ENCODE measurements at regions not wholly inside any gene's neighbourhood (a gene's known extent, or its start where the extent isn't known, plus 50 kb on each side); places are given as distances from the start of the nearest gene placed in this dataset.

- Histone ChIP-seq H3K9me3 (no peaks in the 10 kb centered on the region), H3K4me3 (no peak overlapping the region), H3K4me1 (no peaks in the 10 kb centered on the region), H3K36me3 (replicated peaks in 1 of 2; ENCODE audit: insufficient read depth in 1 of 2, low read depth in 2 of 2) (no peaks in the 10 kb centered on the region), H3K27ac (no peak overlapping the region), H3K27me3 (no peaks in the 10 kb centered on the region)
- intact Hi-C loops (cut with DNase I), result no loop called here
- no peak for TF ChIP-seq POLR2A (IDR thresholded peaks at IDR 0.05)
- TF ChIP-seq, protein P1, sequence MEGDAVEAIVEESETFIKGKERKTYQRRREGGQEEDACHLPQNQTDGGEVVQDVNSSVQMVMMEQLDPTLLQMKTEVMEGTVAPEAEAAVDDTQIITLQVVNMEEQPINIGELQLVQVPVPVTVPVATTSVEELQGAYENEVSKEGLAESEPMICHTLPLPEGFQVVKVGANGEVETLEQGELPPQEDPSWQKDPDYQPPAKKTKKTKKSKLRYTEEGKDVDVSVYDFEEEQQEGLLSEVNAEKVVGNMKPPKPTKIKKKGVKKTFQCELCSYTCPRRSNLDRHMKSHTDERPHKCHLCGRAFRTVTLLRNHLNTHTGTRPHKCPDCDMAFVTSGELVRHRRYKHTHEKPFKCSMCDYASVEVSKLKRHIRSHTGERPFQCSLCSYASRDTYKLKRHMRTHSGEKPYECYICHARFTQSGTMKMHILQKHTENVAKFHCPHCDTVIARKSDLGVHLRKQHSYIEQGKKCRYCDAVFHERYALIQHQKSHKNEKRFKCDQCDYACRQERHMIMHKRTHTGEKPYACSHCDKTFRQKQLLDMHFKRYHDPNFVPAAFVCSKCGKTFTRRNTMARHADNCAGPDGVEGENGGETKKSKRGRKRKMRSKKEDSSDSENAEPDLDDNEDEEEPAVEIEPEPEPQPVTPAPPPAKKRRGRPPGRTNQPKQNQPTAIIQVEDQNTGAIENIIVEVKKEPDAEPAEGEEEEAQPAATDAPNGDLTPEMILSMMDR (IDR thresholded peaks at IDR 0.05), result no peak
- ATAC-seq (no peak), DNase-seq (no peak)
- WGBS, 2 donors, result 70 to 78% methylated on average over 1 to 2 of the region's 2 CpGs
Observed at GRCh38 chr6:81999270-81999669, 246.8 kb upstream of the TENT5A start.

GRCh38 chr6:81998432-81998831 lies 246.0 kb upstream of the TENT5A start:
- Histone ChIP-seq H3K4me3 (no peak overlapping the region), H3K36me3 (replicated peaks in 1 of 2; ENCODE audit: insufficient read depth in 1 of 2, low read depth in 2 of 2) (no peaks in the 10 kb centered on the region), H3K27ac (no peak overlapping the region), H3K9me3 (no peaks in the 10 kb centered on the region), H3K27me3 (no peaks in the 10 kb centered on the region), H3K4me1 (no peaks in the 10 kb centered on the region)
- 90% methylated on average over 1 of the region's 1 CpG for WGBS, 2 donors
- no peak for TF ChIP-seq POLR2A (IDR thresholded peaks at IDR 0.05)
- TF ChIP-seq, protein P1 (IDR thresholded peaks at IDR 0.05), result no peak
- no peak for DNase-seq
- intact Hi-C loops (cut with DNase I), result no loop called here
- no peak for ATAC-seq

DNA sequence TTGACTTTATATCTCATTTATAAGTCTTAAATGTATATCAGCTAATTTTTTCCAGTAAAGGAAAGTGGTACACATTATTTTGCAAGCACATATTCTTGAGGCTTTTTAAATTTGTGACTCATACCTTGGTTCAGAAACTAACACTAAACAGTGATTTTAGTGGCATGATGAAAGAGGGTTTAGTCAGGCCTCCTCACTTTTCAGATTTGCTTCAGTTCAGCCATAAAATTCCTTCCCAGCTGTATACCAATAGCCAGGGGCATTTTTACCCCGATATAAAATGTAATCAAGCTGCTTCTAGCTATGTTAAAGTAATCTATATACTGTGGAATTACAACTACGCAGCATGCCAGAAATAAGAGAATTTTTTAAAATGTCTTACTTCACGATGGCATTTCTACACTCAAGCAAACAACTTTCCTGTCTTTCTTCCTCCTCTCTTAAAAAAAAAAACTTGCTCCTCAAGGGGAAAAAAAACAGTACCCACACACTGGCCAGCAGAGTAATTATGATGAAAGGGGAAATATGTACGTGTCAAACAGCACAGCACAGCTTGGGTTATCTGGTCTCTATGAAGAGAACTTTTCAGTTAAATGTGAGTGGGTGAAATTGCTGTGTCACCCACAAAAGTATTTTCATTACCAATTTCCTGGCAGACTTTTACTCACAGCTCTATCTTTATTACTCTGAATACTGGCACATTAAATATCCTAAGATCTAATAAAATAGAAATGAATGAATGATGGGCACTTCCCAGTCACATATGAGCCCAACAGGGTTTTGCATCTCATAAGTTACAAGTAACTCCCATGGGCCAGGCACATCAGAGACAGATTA lies 244.8 kb upstream of the TENT5A start:
- ATAC-seq, result no peak

DNA sequence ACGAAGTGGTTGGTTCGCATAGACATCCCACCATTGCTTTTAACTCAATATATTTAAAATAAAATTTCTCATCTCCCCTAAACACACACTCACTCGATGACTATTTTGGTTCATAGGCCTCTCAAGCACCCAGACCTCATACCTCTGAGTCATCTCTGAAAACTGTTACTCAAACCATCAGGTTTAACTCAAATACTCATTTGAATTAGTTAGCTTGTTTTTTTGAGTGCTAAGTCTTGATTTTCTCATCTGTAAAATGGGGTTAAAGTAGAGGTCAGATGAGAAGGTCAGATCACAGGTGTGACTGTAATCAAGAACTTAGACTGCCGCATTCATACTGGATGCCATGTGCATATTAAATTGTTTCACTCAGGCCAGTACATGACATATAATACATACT lies 243.9 kb upstream of the TENT5A start:
- TF ChIP-seq, protein P1 (IDR thresholded peaks at IDR 0.05), result no peak
- no peak for TF ChIP-seq POLR2A (IDR thresholded peaks at IDR 0.05)
- no peaks in the 10 kb centered on the region for H3K36me3 ChIP-seq (replicated peaks in 1 of 2; ENCODE audit: insufficient read depth in 1 of 2, low read depth in 2 of 2)
- WGBS, 2 donors, result 78 to 84% methylated on average over 4 of the region's 4 CpGs
- intact Hi-C loops (cut with DNase I), result no loop called here
- H3K4me1 ChIP-seq, result no peaks in the 10 kb centered on the region
- H3K9me3 ChIP-seq, result no peaks in the 10 kb centered on the region
- no peak for DNase-seq
- H3K27me3 ChIP-seq, result no peaks in the 10 kb centered on the region
- H3K27ac ChIP-seq, result no peak overlapping the region
- H3K4me3 ChIP-seq, result no peak overlapping the region
- no peak for ATAC-seq

More for the DNA sequence above, 244.8 kb upstream of the TENT5A start:
- no peaks in the 10 kb centered on the region for H3K36me3 ChIP-seq (replicated peaks in 1 of 2; ENCODE audit: insufficient read depth in 1 of 2, low read depth in 2 of 2)
- H3K27ac ChIP-seq, result no peak overlapping the region
- no peak for DNase-seq
- TF ChIP-seq, protein P1 (IDR thresholded peaks at IDR 0.05), result no peak
- no peak for TF ChIP-seq POLR2A (IDR thresholded peaks at IDR 0.05)
- H3K4me1 ChIP-seq, result no peaks in the 10 kb centered on the region
- intact Hi-C loops (cut with DNase I), result no loop called here
- no peaks in the 10 kb centered on the region for H3K9me3 ChIP-seq
- 57 to 70% methylated on average over 4 of the region's 4 CpGs for WGBS, 2 donors
- no peaks in the 10 kb centered on the region for H3K27me3 ChIP-seq
- no peak overlapping the region for H3K4me3 ChIP-seq
